ENCODE measurements at regions not wholly inside any gene's neighbourhood (a gene's known extent, or its start where the extent isn't known, plus 50 kb on each side); places are given as distances from the start of the nearest gene placed in this dataset.
"Not testable (repeated sequence)": the region's sequence is repeated elsewhere in the genome, so short reads cannot be mapped to it uniquely, and the experiment has no call there.

DNA sequence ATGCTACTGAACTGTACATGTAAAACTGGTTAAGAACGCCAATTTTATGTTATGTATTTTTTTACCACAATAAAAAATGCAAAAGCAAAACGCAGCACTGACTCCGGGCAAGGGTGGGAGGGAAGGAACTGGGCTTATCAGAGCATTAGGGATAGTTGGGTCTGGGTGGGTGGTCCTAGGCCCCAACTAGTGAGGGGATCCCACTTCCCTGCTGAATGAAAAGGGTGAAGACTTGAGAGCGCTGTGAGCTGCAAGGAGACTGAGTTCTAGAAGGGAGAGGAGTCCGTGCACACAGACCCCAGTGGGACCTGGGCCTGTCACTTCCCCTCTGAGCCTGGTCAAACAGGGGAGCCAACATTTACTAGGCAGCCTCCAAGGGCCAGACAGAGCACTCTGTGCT, 98.6 kb downstream of the TPRA1 start:
- no peak overlapping the region for H3K27ac ChIP-seq
- ChIA-PET CTCF (no interaction called here), POLR2A (no interaction called here)
- no peak for ATAC-seq
- H3K4me3 ChIP-seq = no peak overlapping the region
- TF ChIP-seq, protein P1, sequence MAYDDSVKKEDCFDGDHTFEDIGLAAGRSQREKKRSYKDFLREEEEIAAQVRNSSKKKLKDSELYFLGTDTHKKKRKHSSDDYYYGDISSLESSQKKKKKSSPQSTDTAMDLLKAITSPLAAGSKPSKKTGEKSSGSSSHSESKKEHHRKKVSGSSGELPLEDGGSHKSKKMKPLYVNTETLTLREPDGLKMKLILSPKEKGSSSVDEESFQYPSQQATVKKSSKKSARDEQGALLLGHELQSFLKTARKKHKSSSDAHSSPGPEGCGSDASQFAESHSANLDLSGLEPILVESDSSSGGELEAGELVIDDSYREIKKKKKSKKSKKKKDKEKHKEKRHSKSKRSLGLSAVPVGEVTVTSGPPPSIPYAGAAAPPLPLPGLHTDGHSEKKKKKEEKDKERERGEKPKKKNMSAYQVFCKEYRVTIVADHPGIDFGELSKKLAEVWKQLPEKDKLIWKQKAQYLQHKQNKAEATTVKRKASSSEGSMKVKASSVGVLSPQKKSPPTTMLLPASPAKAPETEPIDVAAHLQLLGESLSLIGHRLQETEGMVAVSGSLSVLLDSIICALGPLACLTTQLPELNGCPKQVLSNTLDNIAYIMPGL (CRISPR knock-in tag; IDR thresholded peaks at IDR 0.05; ENCODE audit: borderline replicate concordance) = no peak
- TF ChIP-seq NPAS2 (CRISPR knock-in tag; IDR thresholded peaks at IDR 0.05; ENCODE audit: borderline replicate concordance) (no peak), POLR2A (IDR thresholded peaks at IDR 0.05; ENCODE audit: low read length) (no peak), HEYL (CRISPR knock-in tag; IDR thresholded peaks at IDR 0.05) (no peak), GATA3 (IDR thresholded peaks at IDR 0.05; ENCODE audit: borderline replicate concordance) (no peak), HOXA7 (CRISPR knock-in tag; IDR thresholded peaks at IDR 0.05) (no peak), JUN (IDR thresholded peaks at IDR 0.05) (no peak), EP300 (IDR thresholded peaks at IDR 0.05) (no peak), HOXB13 (CRISPR knock-in tag; IDR thresholded peaks at IDR 0.05; ENCODE audit: low read depth) (no peak)
- TF ChIP-seq, protein P2, sequence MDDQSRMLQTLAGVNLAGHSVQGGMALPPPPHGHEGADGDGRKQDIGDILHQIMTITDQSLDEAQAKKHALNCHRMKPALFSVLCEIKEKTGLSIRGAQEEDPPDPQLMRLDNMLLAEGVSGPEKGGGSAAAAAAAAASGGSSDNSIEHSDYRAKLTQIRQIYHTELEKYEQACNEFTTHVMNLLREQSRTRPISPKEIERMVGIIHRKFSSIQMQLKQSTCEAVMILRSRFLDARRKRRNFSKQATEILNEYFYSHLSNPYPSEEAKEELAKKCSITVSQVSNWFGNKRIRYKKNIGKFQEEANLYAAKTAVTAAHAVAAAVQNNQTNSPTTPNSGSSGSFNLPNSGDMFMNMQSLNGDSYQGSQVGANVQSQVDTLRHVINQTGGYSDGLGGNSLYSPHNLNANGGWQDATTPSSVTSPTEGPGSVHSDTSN (IDR thresholded peaks at IDR 0.05) = no peak
- no peaks in the 10 kb centered on the region for H3K4me1 ChIP-seq
- no peak overlapping the region for H3K4me2 ChIP-seq
- FAIRE-seq = no peak
- no peak for DNase-seq (ENCODE audit: low read depth in 1 of 2, low spot score in 1 of 2)
- H3K9me3 ChIP-seq = no peaks in the 10 kb centered on the region; the same call in 2 of the 3 replicates
- 37% methylated on average over 5 of the region's 5 CpGs for WGBS (ENCODE audit: missing lambda C conversion rate)

DNA sequence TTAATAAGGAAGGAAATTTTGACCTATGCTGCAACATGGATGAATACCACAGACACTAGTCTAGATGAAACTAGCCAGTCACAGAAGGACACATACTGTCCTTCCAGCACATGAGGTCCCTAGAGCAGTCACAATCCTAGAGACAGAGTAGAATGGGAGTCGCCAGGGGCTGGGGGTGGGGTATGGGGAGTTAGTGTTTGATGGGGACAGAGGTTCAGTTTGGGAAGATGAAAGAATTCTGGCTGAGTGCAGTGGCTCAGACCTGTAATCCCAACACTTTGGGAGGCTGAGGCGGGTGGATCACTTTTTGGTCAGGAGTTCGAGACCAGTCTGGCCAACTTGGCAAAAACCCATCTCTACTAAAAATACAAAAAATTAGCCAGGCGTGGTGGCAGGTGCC, 99.2 kb downstream of the TPRA1 start:
- no peak overlapping the region for H3K4me3 ChIP-seq
- TF ChIP-seq HOXB13 (CRISPR knock-in tag; IDR thresholded peaks at IDR 0.05; ENCODE audit: low read depth) = no peak
- TF ChIP-seq HDAC2 (IDR thresholded peaks at IDR 0.05) = no peak
- H3K27ac ChIP-seq = no peak overlapping the region
- no peak for FAIRE-seq
- DNase-seq (ENCODE audit: low read depth in 1 of 2, low spot score in 1 of 2) = no peak
- 44% methylated on average over 4 of the region's 4 CpGs for WGBS (ENCODE audit: missing lambda C conversion rate)
- no peaks in the 10 kb centered on the region; the same call in 2 of the 3 replicates for H3K9me3 ChIP-seq
- no peak overlapping the region for H3K4me2 ChIP-seq
- no peaks in the 10 kb centered on the region for H3K4me1 ChIP-seq
- CTCF ChIA-PET = no interaction called here
- POLR2A ChIA-PET = no interaction called here
- no peak for ATAC-seq

DNA sequence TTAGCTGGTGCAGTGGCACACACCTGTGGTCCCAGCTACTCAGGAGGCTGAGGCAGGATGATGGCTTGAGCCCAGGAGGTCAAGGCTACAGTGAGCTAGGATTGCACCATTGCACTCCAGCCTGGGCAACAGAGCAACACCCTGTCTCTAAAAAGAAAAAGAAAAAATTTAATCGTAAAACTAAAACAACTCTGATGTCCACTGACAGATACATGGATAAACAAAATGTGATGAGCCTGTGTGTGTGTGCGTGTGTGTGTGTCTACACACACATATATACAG, 99.6 kb downstream of the TPRA1 start:
- FAIRE-seq = not testable (repeated sequence)

DNA sequence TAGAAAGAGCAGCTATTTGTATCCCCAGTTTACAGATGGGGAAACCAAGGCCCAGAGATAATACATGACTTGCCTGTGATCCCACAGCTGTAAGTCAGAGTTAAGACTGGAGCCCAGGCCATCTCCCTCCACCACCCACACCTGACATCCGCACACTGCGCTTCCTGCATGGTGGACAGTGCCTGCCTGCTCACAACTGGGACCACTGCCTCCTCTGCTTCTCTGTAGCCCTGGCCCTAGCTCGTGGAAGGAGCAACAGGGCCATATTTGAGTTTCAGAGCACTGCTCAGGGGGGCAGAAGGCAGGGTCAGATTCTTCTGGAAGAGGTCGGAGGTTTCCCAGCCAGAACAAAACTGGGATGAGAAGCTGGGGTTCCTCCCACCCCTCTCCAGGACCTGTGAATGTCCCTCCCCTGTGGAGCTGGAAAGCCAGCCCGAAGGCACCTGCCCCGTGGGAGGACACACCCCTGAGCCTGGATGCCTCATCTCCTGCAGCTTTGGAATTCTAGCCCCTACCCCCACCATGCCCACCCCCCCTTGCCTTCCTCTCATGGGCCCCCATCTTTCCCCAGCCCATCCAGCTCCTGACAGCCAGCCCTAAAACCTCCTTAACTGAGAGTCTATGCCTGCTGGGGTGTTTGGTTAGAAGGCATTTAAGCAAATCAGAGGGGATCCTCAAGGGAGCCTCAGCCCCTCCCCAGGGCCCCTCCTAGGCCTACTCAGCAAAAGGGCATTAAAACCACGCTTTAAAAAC, 100.1 kb downstream of the TPRA1 start:
- Histone ChIP-seq H3K27ac (no peak overlapping the region), H3K4me3 (no peak overlapping the region), H3K9me3 (no peaks in the 10 kb centered on the region; the same call in 2 of the 3 replicates), H3K4me2 (no peak overlapping the region), H3K4me1 (no peaks in the 10 kb centered on the region)
- no peak for TF ChIP-seq HOXB13 (CRISPR knock-in tag; IDR thresholded peaks at IDR 0.05; ENCODE audit: low read depth)
- no peak for TF ChIP-seq HDAC2 (IDR thresholded peaks at IDR 0.05)
- no peak for TF ChIP-seq RAD21 (conservative IDR thresholded peaks at IDR 0.05 in 1 of 2, IDR thresholded peaks at IDR 0.05 in 1 of 2)
- TF ChIP-seq EP300 (IDR thresholded peaks at IDR 0.05) = no peak
- TF ChIP-seq KDM5A (IDR thresholded peaks at IDR 0.05) = no peak
- TF ChIP-seq KDM1A (IDR thresholded peaks at IDR 0.05; ENCODE audit: low read depth) = no peak
- whole genome bisulfite sequencing (ENCODE audit: missing lambda C conversion rate) = 41% methylated on average over 5 of the region's 7 CpGs
- POLR2A ChIA-PET = no interaction called here
- FAIRE-seq (no peak), DNase-seq (ENCODE audit: low read depth in 1 of 2, low spot score in 1 of 2) (no peak), ATAC-seq (no peak)
- CTCF ChIA-PET = interaction anchor here (1.1 to 1.2 kb wide), 2 partner anchors 9 to 10 kb away, joined by 3 to 5 read pairs; no protein-coding TSS in a partner anchor

More for the DNA sequence above, 99.6 kb downstream of the TPRA1 start:
- ATAC-seq; H3K4me1 ChIP-seq; H3K9me3 ChIP-seq; POLR2A ChIA-PET; H3K4me2 ChIP-seq; H3K27ac ChIP-seq; DNase-seq (ENCODE audit: low read depth in 1 of 2, low spot score in 1 of 2); H3K4me3 ChIP-seq: not testable (repeated sequence)
- CTCF ChIA-PET = interaction anchor here (1.1 kb wide), 1 partner anchor 8 kb away, joined by 3 read pairs; no protein-coding TSS in a partner anchor
- WGBS (ENCODE audit: missing lambda C conversion rate) = 23% methylated on average over 2 of the region's 2 CpGs
